CD4-positive, alpha-beta T cell (primary cell): ENCODE measurements at regions not wholly inside any gene's neighbourhood (a gene's known extent, or its start where the extent isn't known, plus 50 kb on each side); places are given as distances from the start of the nearest gene placed in this dataset.
A peak's percentile ranks its signal among the peaks of the same experiment; 100 is the strongest.

ENCODE experiments used
- ATAC-seq: fragments of 200-7000 bp; cut with Tn5 transposase; one replicate; pipeline ENCODE4 v1.10.0; 2022; ENCODE audit warnings: mild to moderate bottlenecking; ENCODE audit not compliant: poor library complexity
- CTCF ChIA-PET: fragments of 350-600 bp; sonication (Branson Sonifier 250); formaldehyde crosslinking; loops from one replicate; lab custom pipeline; 2021; ENCODE audit warnings: antibody characterized with exemption, inconsistent platforms; lab: Charles Lee
- POLR2A ChIA-PET: fragments of 350-600 bp; sonication (Branson Sonifier 250); formaldehyde crosslinking; loops from one replicate; lab custom pipeline; 2021; ENCODE audit warnings: antibody characterized with exemption, inconsistent platforms; lab: Charles Lee
- DNase-seq, 14 experiments: peaks; one replicate each; pipeline ENCODE4 v3.0.0-alpha.2; 2013 to 2020; ENCODE audit warnings: mixed read lengths in 2 of 14
- H3K27ac ChIP-seq, 2 donors: one replicate each; pipeline versions ENCODE4 v1.5.1 to v1.7.0; 2013; ENCODE audit warnings: low read length in 2 of 2, low read depth in 1 of 2, mild to moderate bottlenecking in 1 of 2
- H3K27me3 ChIP-seq, 2 experiments: 1 replicate in 1 of 2; 2 replicates in 1 of 2; pipeline versions ENCODE4 v1.6.1 to v1.7.0; 2013; ENCODE audit warnings: low read length in 2 of 2, control low read depth in 1 of 2, mild to moderate bottlenecking in 1 of 2, moderate library complexity in 1 of 2; ENCODE audit not compliant: insufficient read depth in 2 of 2, control insufficient read depth in 1 of 2
- H3K36me3 ChIP-seq: one replicate; pipeline ENCODE4 v1.6.1; 2013; ENCODE audit warnings: low read length, control low read depth; ENCODE audit not compliant: insufficient read depth
- H3K4me1 ChIP-seq: one replicate; pipeline ENCODE4 v1.6.1; 2013; ENCODE audit warnings: low read length, control low read depth; ENCODE audit not compliant: insufficient read depth
- H3K4me3 ChIP-seq: one replicate; pipeline ENCODE4 v1.5.1; 2013; ENCODE audit warnings: mild to moderate bottlenecking, low read length, moderate library complexity
- H3K9me3 ChIP-seq, 2 experiments: 1 replicate in 1 of 2; 2 replicates in 1 of 2; pipeline versions ENCODE4 v1.6.1 to v1.7.0; 2013; ENCODE audit warnings: low read length in 2 of 2, mild to moderate bottlenecking in 2 of 2, control low read depth in 1 of 2, moderate library complexity in 1 of 2; ENCODE audit not compliant: control insufficient read depth in 1 of 2, insufficient read depth in 1 of 2
- H3K27ac Mint-ChIP-seq: one replicate; pipeline ENCODE4 v1.8.0; 2020; ENCODE audit warnings: mixed read lengths
- H3K27me3 Mint-ChIP-seq: one replicate; pipeline ENCODE4 v1.8.0; 2021; ENCODE audit warnings: mixed read lengths
- H3K36me3 Mint-ChIP-seq: one replicate; pipeline ENCODE4 v1.8.0; 2021; ENCODE audit warnings: low read depth, mixed read lengths
- H3K4me1 Mint-ChIP-seq: one replicate; pipeline ENCODE4 v1.8.0; 2021; ENCODE audit warnings: low read depth, mixed read lengths
- H3K4me3 Mint-ChIP-seq: one replicate; pipeline ENCODE4 v1.8.0; 2020; ENCODE audit warnings: mild to moderate bottlenecking, mixed read lengths
- H3K9me3 Mint-ChIP-seq: one replicate; pipeline ENCODE4 v1.8.0; 2020; ENCODE audit warnings: mixed read lengths
- intact Hi-C, 2 experiments: fragments of 100-400 bp; cut with DNase I in 1 of 2; cut with micrococcal nuclease in 1 of 2; formaldehyde crosslinking; loops; one replicate each; pipeline versions ENCODE4 v1.15.1 to v1.9.0; 2023 to 2025; cut with DNase I, micrococcal nuclease
- TF ChIP-seq, protein P1 (sequence below): fragments of 200-600 bp; IDR thresholded peaks from one replicate; pipeline ENCODE4 v1.8.0; 2022; ENCODE audit warnings: antibody characterized with exemption, mild to moderate bottlenecking

DNA sequence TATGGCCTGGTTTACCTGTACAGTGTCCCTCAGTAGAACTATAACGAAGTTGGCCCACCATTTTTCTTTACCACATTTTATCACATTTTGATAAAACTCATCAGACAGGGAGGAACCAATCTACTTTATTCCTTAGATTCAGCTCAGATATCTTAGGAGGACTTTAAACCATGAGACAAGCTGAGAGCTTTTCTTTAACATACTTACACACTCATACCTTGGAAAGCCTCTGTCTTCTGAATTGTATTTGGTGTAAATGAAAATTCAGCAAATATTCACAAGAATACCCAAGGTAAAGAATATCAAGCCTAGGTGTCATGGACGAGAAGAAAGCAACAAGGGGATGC lies 313.2 kb downstream of the ENC1 start:
- ChIA-PET POLR2A (no interaction called here), CTCF (no interaction called here)
- Histone ChIP-seq H3K36me3 (no peaks in the 10 kb centered on the region), H3K27ac (no peak overlapping the region), H3K4me3 (no peak overlapping the region), H3K4me1 (peaks cover 9% of the 10 kb centered on the region), H3K27me3 (no peaks in the 10 kb centered on the region), H3K9me3 (no peaks in the 10 kb centered on the region)
- DNase-seq (no peak), ATAC-seq (no peak)
- intact Hi-C loops: no loop called here
- Mint-ChIP-seq H3K27me3 (peaks cover 2% of the 10 kb centered on the region), H3K27ac (no peak overlapping the region), H3K9me3 (no peaks in the 10 kb centered on the region), H3K4me1 (peaks cover 18% of the 10 kb centered on the region), H3K36me3 (no peaks in the 10 kb centered on the region), H3K4me3 (no peak overlapping the region)
- TF ChIP-seq, protein P1, sequence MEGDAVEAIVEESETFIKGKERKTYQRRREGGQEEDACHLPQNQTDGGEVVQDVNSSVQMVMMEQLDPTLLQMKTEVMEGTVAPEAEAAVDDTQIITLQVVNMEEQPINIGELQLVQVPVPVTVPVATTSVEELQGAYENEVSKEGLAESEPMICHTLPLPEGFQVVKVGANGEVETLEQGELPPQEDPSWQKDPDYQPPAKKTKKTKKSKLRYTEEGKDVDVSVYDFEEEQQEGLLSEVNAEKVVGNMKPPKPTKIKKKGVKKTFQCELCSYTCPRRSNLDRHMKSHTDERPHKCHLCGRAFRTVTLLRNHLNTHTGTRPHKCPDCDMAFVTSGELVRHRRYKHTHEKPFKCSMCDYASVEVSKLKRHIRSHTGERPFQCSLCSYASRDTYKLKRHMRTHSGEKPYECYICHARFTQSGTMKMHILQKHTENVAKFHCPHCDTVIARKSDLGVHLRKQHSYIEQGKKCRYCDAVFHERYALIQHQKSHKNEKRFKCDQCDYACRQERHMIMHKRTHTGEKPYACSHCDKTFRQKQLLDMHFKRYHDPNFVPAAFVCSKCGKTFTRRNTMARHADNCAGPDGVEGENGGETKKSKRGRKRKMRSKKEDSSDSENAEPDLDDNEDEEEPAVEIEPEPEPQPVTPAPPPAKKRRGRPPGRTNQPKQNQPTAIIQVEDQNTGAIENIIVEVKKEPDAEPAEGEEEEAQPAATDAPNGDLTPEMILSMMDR: no peak

DNA sequence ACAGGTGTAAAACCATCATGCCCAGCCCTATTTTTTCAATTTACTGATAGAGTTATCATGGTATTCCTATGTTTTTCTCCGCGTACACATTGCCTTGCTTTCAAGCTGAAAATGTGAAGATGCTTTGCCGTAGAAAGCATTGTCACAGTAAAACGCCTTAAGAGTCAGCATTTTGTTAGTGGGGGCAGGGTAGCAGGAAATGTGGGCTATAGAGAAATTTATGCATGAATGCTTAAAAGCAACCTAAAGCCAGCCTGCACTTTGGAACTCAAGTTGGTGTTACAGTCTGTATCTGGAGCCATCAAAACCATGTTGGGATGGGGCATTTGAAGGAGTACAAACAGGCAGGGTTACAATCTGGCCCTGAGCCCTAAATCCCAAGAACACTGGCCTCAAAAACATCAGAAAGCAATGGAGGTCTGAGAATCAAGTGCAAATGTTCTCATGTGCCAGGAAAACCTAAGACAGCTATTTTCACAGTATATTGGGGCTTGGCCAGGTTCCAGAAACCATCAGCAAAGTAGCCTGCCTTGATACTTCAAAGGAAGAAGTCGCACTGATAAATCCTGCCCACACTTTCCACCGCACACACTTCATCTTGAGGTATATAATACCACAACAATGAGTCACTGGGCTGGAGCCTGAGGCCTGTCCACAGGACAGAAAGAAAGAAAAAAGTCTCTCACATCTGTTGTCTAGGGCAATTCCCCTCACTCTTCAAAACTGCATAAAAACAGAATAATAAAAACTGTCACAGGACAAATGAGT lies 313.8 kb downstream of the ENC1 start:
- Histone ChIP-seq H3K27me3 (no peaks in the 10 kb centered on the region), H3K4me3 (no peak overlapping the region), H3K36me3 (no peaks in the 10 kb centered on the region), H3K27ac (no peak overlapping the region), H3K4me1 (peaks cover 9% of the 10 kb centered on the region), H3K9me3 (no peaks in the 10 kb centered on the region)
- peak; percentile 43 for ATAC-seq
- H3K4me3 Mint-ChIP-seq: no peak overlapping the region
- ChIA-PET CTCF (no interaction called here), POLR2A (no interaction called here)
- TF ChIP-seq, protein P1: no peak
- no peaks in the 10 kb centered on the region for H3K36me3 Mint-ChIP-seq
- peaks cover 18% of the 10 kb centered on the region for H3K4me1 Mint-ChIP-seq
- H3K27ac Mint-ChIP-seq: no peak overlapping the region
- peaks cover 6% of the 10 kb centered on the region for H3K27me3 Mint-ChIP-seq
- intact Hi-C loops: no loop called here
- DNase-seq: peak in 8 of 14 experiments; percentile 3 to 73 (median 22)
- H3K9me3 Mint-ChIP-seq: no peaks in the 10 kb centered on the region

DNA sequence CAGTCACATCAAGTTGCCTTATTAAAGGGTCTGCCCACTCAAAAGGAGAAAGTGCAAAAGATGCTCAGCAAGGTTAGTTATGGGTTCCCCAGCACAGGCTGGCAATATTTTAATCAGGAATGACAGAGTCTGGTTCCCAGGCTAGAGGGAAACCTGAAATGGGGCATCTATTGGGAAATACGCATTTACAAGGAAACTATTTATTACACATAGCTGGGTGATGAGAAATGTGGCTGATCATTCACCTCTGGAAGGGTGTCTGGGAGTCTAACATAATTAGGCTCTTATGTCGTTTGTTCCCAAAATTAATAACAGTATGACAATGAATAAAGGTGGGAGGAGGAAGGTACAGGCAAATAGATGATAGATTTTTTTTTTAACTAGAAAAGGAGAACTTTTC lies 314.7 kb downstream of the ENC1 start:
- DNase-seq (no peak), ATAC-seq (no peak)
- Mint-ChIP-seq H3K36me3 (no peaks in the 10 kb centered on the region), H3K27me3 (peaks cover 6% of the 10 kb centered on the region), H3K27ac (no peak overlapping the region), H3K4me3 (no peak overlapping the region), H3K4me1 (peaks cover 18% of the 10 kb centered on the region), H3K9me3 (no peaks in the 10 kb centered on the region)
- intact Hi-C loops: no loop called here
- Histone ChIP-seq H3K36me3 (no peaks in the 10 kb centered on the region), H3K9me3 (no peaks in the 10 kb centered on the region), H3K27ac (no peak overlapping the region), H3K27me3 (no peaks in the 10 kb centered on the region), H3K4me3 (no peak overlapping the region), H3K4me1 (peaks cover 9% of the 10 kb centered on the region)
- TF ChIP-seq, protein P1: no peak
- CTCF ChIA-PET: no interaction called here
- POLR2A ChIA-PET: no interaction called here
